ENCODE measurements at regions not wholly inside any gene's neighbourhood (a gene's known extent, or its start where the extent isn't known, plus 50 kb on each side); places are given as distances from the start of the nearest gene placed in this dataset.

- POLR2A ChIA-PET, result interaction anchor here (0.5 kb wide), 1 partner anchor 258 kb away, joined by 4 read pairs; no protein-coding TSS in a partner anchor
- TF ChIP-seq TAL1 (IDR thresholded peaks at IDR 0.05) (peak; percentile 39), ADNP (tag; IDR thresholded peaks at IDR 0.05) (0 out of 2 replicates have a peak, but pooled peaks have one; percentile 38), TCF3 (CRISPR knock-in tag; IDR thresholded peaks at IDR 0.05) (0 out of 2 replicates have a peak, but pooled peaks have one; percentile 36), MYBL2 (IDR thresholded peaks at IDR 0.05; ENCODE audit: low read depth) (no peak), MYBL2 (CRISPR knock-in tag; IDR thresholded peaks at IDR 0.05; ENCODE audit: borderline replicate concordance) (no peak), POLR2AphosphoS2 (IDR thresholded peaks at IDR 0.05; ENCODE audit: low read length) (no peak), ARID1B (IDR thresholded peaks at IDR 0.05) (peak; percentile 49; the same call in 1 of the 2 replicates), PREB (CRISPR knock-in tag; IDR thresholded peaks at IDR 0.05) (no peak), FOXM1 (IDR thresholded peaks at IDR 0.05; ENCODE audit: low read depth) (no peak), FOXM1 (CRISPR knock-in tag; IDR thresholded peaks at IDR 0.05; ENCODE audit: low read depth) (no peak), POLR2H (tag; IDR thresholded peaks at IDR 0.05; ENCODE audit: low read depth) (no peak), TCF7 (IDR thresholded peaks at IDR 0.05; ENCODE audit: borderline replicate concordance) (no peak), ZNF609 (CRISPR knock-in tag; IDR thresholded peaks at IDR 0.05; ENCODE audit: borderline replicate concordance) (no peak), CBFA2T3 (IDR thresholded peaks at IDR 0.05) (peak; percentile 60), ZNF780A (CRISPR knock-in tag; IDR thresholded peaks at IDR 0.05) (no peak)
These were observed 64.8 kb upstream of the ZNF648 start for GRCh38 chr1:182126272-182126800.

More at GRCh38 chr1:182126272-182126800, 64.8 kb upstream of the ZNF648 start:
- Histone ChIP-seq H3K9me3 (replicated peaks; ENCODE audit: control insufficient read depth, insufficient read depth, low read depth, low read length) (no peaks in the 10 kb centered on the region), H3K9me1 (ENCODE audit: control insufficient read depth, insufficient read depth, low read length) (no peaks in the 10 kb centered on the region), H3K27me3 (ENCODE audit: control insufficient read depth in 2 of 2, insufficient read depth in 2 of 2, low read length in 2 of 2) (peaks cover 25 to 38% of the 10 kb centered on the region in 2 experiments), H3K36me3 (ENCODE audit: control insufficient read depth, insufficient read depth, low read length) (no peaks in the 10 kb centered on the region), H3K4me2 (ENCODE audit: insufficient read depth, low read length) (no peak overlapping the region), H3K9ac (ENCODE audit: insufficient read depth in 1 of 2, low read depth in 2 of 2, low read length in 2 of 2) (no peak overlapping the region), H4K20me1 (replicated peaks; ENCODE audit: control insufficient read depth, insufficient read depth, low read length) (no peaks in the 10 kb centered on the region), H3K4me3 (no peak overlapping the region), H2AFZ (ENCODE audit: low read depth, low read length) (no peak overlapping the region), H3K4me1 (replicated peaks in 1 of 2; ENCODE audit: control insufficient read depth in 2 of 2, insufficient read depth in 2 of 2, low read length in 2 of 2) (no peaks in the 10 kb centered on the region), H3K27ac (ENCODE audit: extremely low read depth, low read depth, low read length) (no peak overlapping the region), H3K79me2 (ENCODE audit: control insufficient read depth, insufficient read depth, low read length) (no peaks in the 10 kb centered on the region)
- CTCF ChIA-PET (ENCODE audit: low intra/inter-chr PET ratio), result no interaction called here
- BruUV-seq (replicated peaks), result no TSS peak
- ATAC-seq (peak; percentile 34; the same call in 1 of the 3 replicates), FAIRE-seq (no peak), DNase-seq (ENCODE audit: extremely low read depth in 1 of 4, low spot score in 3 of 4) (no peak)
- intact Hi-C loops (cut with micrococcal nuclease) (no loop called here), in situ Hi-C loops (cut with MboI) (no loop called here)
- WGBS (ENCODE audit: insufficient coverage, low coverage, missing lambda C conversion rate), result 0% methylated on average over 2 of the region's 2 CpGs

All from K562 (cell line).